Chondrocyte (in vitro differentiated cells): ENCODE measurements at regions not wholly inside any gene's neighbourhood (a gene's known extent, or its start where the extent isn't known, plus 50 kb on each side); places are given as distances from the start of the nearest gene placed in this dataset.

Experiments used
- DNase-seq: peaks from one replicate; pipeline ENCODE4 v3.0.0; 2021; ENCODE audit warnings: mixed read lengths, low spot score
- H3K27ac Mint-ChIP-seq: one replicate; pipeline ENCODE4 v1.8.0; 2021; ENCODE audit warnings: mild to moderate bottlenecking, moderate library complexity, mixed read lengths; ENCODE audit not compliant: unreplicated experiment
- H3K27me3 Mint-ChIP-seq: 2 replicates; pipeline ENCODE4 v1.8.0; 2021; ENCODE audit warnings: low read depth, mixed read lengths
- H3K36me3 Mint-ChIP-seq: 2 replicates; pipeline ENCODE4 v1.8.0; 2021; ENCODE audit warnings: low read depth, mixed read lengths
- H3K4me1 Mint-ChIP-seq: 2 replicates; pipeline ENCODE4 v1.8.0; 2021; ENCODE audit warnings: low read depth, mild to moderate bottlenecking, mixed read lengths
- H3K4me3 Mint-ChIP-seq: one replicate; pipeline ENCODE4 v1.8.0; 2021; ENCODE audit warnings: mild to moderate bottlenecking, moderate library complexity, mixed read lengths; ENCODE audit not compliant: unreplicated experiment
- H3K9me3 Mint-ChIP-seq: 2 replicates; pipeline ENCODE4 v1.8.0; 2021; ENCODE audit warnings: low read depth, mixed read lengths
- CTCF ChIP-seq: fragments of 200-600 bp; sonication (generic); IDR thresholded peaks from 2 replicates; pipeline ENCODE4 v1.5.0; 2021; ENCODE audit warnings: antibody characterized with exemption, mild to moderate bottlenecking, moderate library complexity

GRCh38 chr1:232259333-232259732 lies 370.6 kb downstream of the SIPA1L2 start:
- no peaks in the 10 kb centered on the region for H3K4me1 Mint-ChIP-seq
- no peak for DNase-seq
- no peak overlapping the region for H3K4me3 Mint-ChIP-seq
- no peaks in the 10 kb centered on the region for H3K36me3 Mint-ChIP-seq
- H3K9me3 Mint-ChIP-seq, result no peaks in the 10 kb centered on the region
- H3K27ac Mint-ChIP-seq, result no peak overlapping the region
- no peaks in the 10 kb centered on the region for H3K27me3 Mint-ChIP-seq
- TF ChIP-seq CTCF, result no peak

DNA sequence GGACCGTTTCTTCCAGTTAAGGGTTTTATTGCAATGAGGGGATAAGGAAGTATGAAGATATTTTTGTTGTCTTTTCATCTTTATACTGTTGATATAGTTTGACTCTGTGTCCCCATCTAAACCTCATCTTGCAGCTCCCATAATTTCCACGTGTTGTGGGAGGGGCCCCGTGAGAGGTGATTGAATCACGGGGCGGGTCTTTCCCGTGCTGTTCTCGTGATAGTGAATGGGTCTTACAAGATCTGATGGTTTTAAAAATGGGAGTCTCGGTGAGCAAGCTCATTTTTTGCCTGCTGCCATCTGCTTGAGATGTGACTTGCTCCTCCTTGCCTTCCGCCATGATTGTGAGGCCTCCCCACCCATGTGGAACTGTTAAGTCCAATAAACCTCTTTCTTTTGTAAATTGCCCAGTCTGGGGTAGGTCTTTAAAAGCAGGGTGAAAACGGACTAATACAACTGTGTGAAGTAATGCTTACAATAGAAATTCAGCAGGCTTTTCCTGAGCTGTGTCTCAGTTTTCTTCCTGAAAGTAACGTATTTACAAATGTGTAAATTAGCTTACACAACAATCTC lies 377.3 kb downstream of the SIPA1L2 start:
- Mint-ChIP-seq H3K9me3 (no peaks in the 10 kb centered on the region), H3K27me3 (no peaks in the 10 kb centered on the region), H3K4me3 (no peak overlapping the region), H3K27ac (no peak overlapping the region), H3K36me3 (no peaks in the 10 kb centered on the region), H3K4me1 (no peaks in the 10 kb centered on the region)
- DNase-seq, result no peak
- no peak for TF ChIP-seq CTCF

DNA sequence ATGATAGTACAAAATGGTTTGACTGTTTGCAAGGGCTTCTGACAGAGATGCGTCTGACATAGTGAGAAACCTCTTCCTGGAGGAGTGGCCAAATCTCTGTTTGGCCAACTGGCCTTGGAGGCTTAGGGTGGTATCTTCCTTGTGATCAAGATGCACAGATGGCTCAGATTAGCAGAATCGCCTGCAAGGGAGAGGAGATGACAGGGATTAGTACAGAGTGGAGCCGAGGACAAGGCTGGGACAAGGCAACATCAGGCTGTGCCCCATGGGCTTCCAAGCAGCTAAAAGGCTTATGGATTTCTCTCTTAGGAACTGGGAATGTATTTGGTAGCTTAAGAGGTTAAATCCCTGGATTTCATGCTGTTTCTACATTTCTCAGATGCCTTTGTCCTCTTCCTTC lies 379.1 kb downstream of the SIPA1L2 start:
- H3K4me1 Mint-ChIP-seq, result no peaks in the 10 kb centered on the region
- no peaks in the 10 kb centered on the region for H3K27me3 Mint-ChIP-seq
- no peak overlapping the region for H3K4me3 Mint-ChIP-seq
- DNase-seq, result no peak
- H3K27ac Mint-ChIP-seq, result no peak overlapping the region
- no peak for TF ChIP-seq CTCF
- H3K36me3 Mint-ChIP-seq, result no peaks in the 10 kb centered on the region
- H3K9me3 Mint-ChIP-seq, result no peaks in the 10 kb centered on the region

GRCh38 chr1:232249861-232250777 lies 379.8 kb downstream of the SIPA1L2 start:
- H3K27me3 Mint-ChIP-seq, result no peaks in the 10 kb centered on the region
- H3K9me3 Mint-ChIP-seq, result no peaks in the 10 kb centered on the region
- DNase-seq, result no peak

More at GRCh38 chr1:232249861-232250777, 379.8 kb downstream of the SIPA1L2 start:
- no peaks in the 10 kb centered on the region for H3K4me1 Mint-ChIP-seq
- H3K4me3 Mint-ChIP-seq, result no peak overlapping the region
- no peak for TF ChIP-seq CTCF
- no peak overlapping the region for H3K27ac Mint-ChIP-seq
- no peaks in the 10 kb centered on the region for H3K36me3 Mint-ChIP-seq
